K562 (cell line): ENCODE measurements at regions not wholly inside any gene's neighbourhood (a gene's known extent, or its start where the extent isn't known, plus 50 kb on each side); places are given as distances from the start of the nearest gene placed in this dataset.

Experiments
- ATAC-seq: fragments of 200-7000 bp; cut with Tn5 transposase; 3 replicates; pipeline ENCODE4 v1.9.1; 2020; ENCODE audit warnings: moderate library complexity
- BruUV-seq: library from RNA; stranded (reverse); fragments of 400-500 nt; replicated peaks from 2 replicates; lab custom pipeline; 2021; lab: Mats Ljungman, UMichigan
- CTCF ChIA-PET: fragments of 300-600 bp; formaldehyde crosslinking; extraction: SDS; loops from one replicate; lab custom pipeline; 2021; ENCODE audit warnings: low intra/inter-chr PET ratio; lab: Yijun Ruan, JAX
- POLR2A ChIA-PET: fragments of 300-600, 350-650 bp; sonication (Branson Sonifier 250); formaldehyde crosslinking; extraction: SDS; loops from one replicate; lab custom pipeline; 2021; ENCODE audit warnings: antibody characterized with exemption, inconsistent platforms; lab: Yijun Ruan, JAX
- DNase-seq, 4 experiments: peaks; one replicate each; pipeline versions ENCODE4 v3.0.0 to v3.0.0-alpha.2; 2011 to 2018; ENCODE audit warnings: low spot score in 3 of 4, mixed read lengths in 3 of 4; ENCODE audit errors: extremely low read depth in 1 of 4
- FAIRE-seq: peaks from 2 replicates; lab custom pipeline; 2011; peaks lifted over from hg19 to GRCh38; lab: Jason Lieb, UNC
- H2AFZ ChIP-seq: 2 replicates; pipeline ENCODE4 v1.6.0; 2011; ENCODE audit warnings: low read depth, low read length, control low read depth, inconsistent platforms
- H3K27ac ChIP-seq: fragments of 200-600 bp; 3 replicates; pipeline ENCODE4 v1.8.0; 2011; ENCODE audit warnings: low read depth, mild to moderate bottlenecking, control low read depth, inconsistent platforms, low read length, moderate library complexity, mixed read lengths; ENCODE audit errors: extremely low read depth
- H3K27me3 ChIP-seq, 2 experiments: fragments of 300-600 bp in 1 of 2; 2 replicates in 1 of 2; 3 replicates in 1 of 2; pipeline versions ENCODE4 v1.6.0 to v1.8.0; 2011; ENCODE audit warnings: inconsistent platforms in 2 of 2, low read length in 2 of 2, mild to moderate bottlenecking in 1 of 2, mixed read lengths in 1 of 2, moderate library complexity in 1 of 2; ENCODE audit not compliant: control insufficient read depth in 2 of 2, insufficient read depth in 2 of 2
- H3K36me3 ChIP-seq: fragments of 300-600 bp; 3 replicates; pipeline ENCODE4 v1.8.0; 2011; ENCODE audit warnings: mild to moderate bottlenecking, low read length, inconsistent platforms; ENCODE audit not compliant: control insufficient read depth, insufficient read depth
- H3K4me1 ChIP-seq, 2 experiments: fragments of 200-600 bp in 1 of 2; replicated peaks in 1 of 2; 2 replicates in 1 of 2; 3 replicates in 1 of 2; pipeline versions ENCODE4 v1.5.1 to v1.8.0; 2011; ENCODE audit warnings: inconsistent platforms in 2 of 2, low read length in 2 of 2, mild to moderate bottlenecking in 1 of 2, mixed read lengths in 1 of 2, moderate library complexity in 1 of 2; ENCODE audit not compliant: control insufficient read depth in 2 of 2, insufficient read depth in 2 of 2
- H3K4me2 ChIP-seq: 2 replicates; pipeline ENCODE4 v1.6.1; 2011; ENCODE audit warnings: low read length, control low read depth, inconsistent platforms, mixed read lengths; ENCODE audit not compliant: insufficient read depth
- H3K4me3 ChIP-seq: fragments of 200-600 bp; sonication (generic), shearing (Covaris generic); 2 replicates; pipeline ENCODE4 v1.5.1; 2016; ENCODE audit warnings: control low read depth, inconsistent platforms
- H3K79me2 ChIP-seq: fragments of 200-600 bp; 3 replicates; pipeline ENCODE4 v1.8.0; 2011; ENCODE audit warnings: low read length, inconsistent platforms; ENCODE audit not compliant: control insufficient read depth, insufficient read depth
- H3K9ac ChIP-seq, 2 experiments: 2 replicates each; pipeline versions ENCODE4 v1.6.0 to v1.6.1; 2011; ENCODE audit warnings: low read depth in 2 of 2, low read length in 2 of 2, control low read depth in 1 of 2, inconsistent platforms in 1 of 2, mild to moderate bottlenecking in 1 of 2, mixed read lengths in 1 of 2; ENCODE audit not compliant: insufficient read depth in 1 of 2
- H3K9me1 ChIP-seq: one replicate; pipeline ENCODE4 v1.6.0; 2011; ENCODE audit warnings: inconsistent platforms, mild to moderate bottlenecking, low read length, moderate library complexity; ENCODE audit not compliant: control insufficient read depth, insufficient read depth
- H3K9me3 ChIP-seq: replicated peaks from 2 replicates; pipeline ENCODE4 v1.5.1; 2011; ENCODE audit warnings: low read depth, low read length, inconsistent platforms; ENCODE audit not compliant: control insufficient read depth, insufficient read depth
- H4K20me1 ChIP-seq: replicated peaks from 2 replicates; pipeline ENCODE4 v1.6.1; 2011; ENCODE audit warnings: low read length, inconsistent platforms, mixed read lengths; ENCODE audit not compliant: control insufficient read depth, insufficient read depth
- C11orf30 ChIP-seq: fragments of 450-650 bp; IDR thresholded peaks from 2 replicates; pipeline ENCODE4 v1.6.1; 2016; ENCODE audit warnings: low read depth, mild to moderate bottlenecking
- CBX3 ChIP-seq, 2 experiments: IDR thresholded peaks; 1 replicate in 1 of 2; 2 replicates in 1 of 2; pipeline ENCODE4 v1.6.1; 2012; ENCODE audit warnings: inconsistent platforms in 2 of 2, low read length in 2 of 2, borderline replicate concordance in 1 of 2, control low read depth in 1 of 2
- ETV1 ChIP-seq: fragments of 450-650 bp; conservative IDR thresholded peaks from 2 replicates; pipeline ENCODE4 v1.6.1; 2016; ENCODE audit warnings: missing genetic modification characterization, control low read depth, low read depth, missing compliant biosample characterization
- GATAD2A ChIP-seq: fragments of 450-650 bp; IDR thresholded peaks from 2 replicates; pipeline ENCODE4 v1.6.1; 2017
- NFE2L1 ChIP-seq: fragments of 450-650 bp; IDR thresholded peaks from 2 replicates; pipeline ENCODE4 v1.6.1; 2016; ENCODE audit warnings: missing genetic modification characterization, low read depth, mild to moderate bottlenecking, missing compliant biosample characterization, moderate library complexity, borderline replicate concordance
- RNF2 ChIP-seq: sonication (generic); IDR thresholded peaks from 2 replicates; pipeline ENCODE4 v1.6.1; 2016
- WGBS: fragments of 100-300 bp; shearing (Covaris generic); methylation state at CpG from one replicate; pipeline ENCODE4 v1.1.6; 2016; ENCODE audit warnings: low coverage, mixed read lengths; ENCODE audit not compliant: insufficient coverage; ENCODE audit errors: missing lambda C conversion rate; 5-methylcytosine and 5-hydroxymethylcytosine counted together
- in situ Hi-C: fragments of 300-500 bp; cut with MboI; formaldehyde crosslinking; loops from 4 replicates; pipeline ENCODE4 v1.15.0; 2018; ENCODE audit warnings: inconsistent platforms, mixed read lengths
- intact Hi-C: fragments of 100-400 bp; cut with micrococcal nuclease; formaldehyde crosslinking; loops from 2 replicates; pipeline ENCODE4 v1.14.2; 2022
- TF ChIP-seq, protein P1 (sequence below): sonication (generic); formaldehyde crosslinking; IDR thresholded peaks from 2 replicates; pipeline ENCODE4 v1.8.0; 2022; ENCODE audit warnings: mild to moderate bottlenecking, low read depth, missing genetic modification reagents
- TF ChIP-seq, protein P2 (sequence below): fragments of 200-800 bp; sonication (Bioruptor generic); IDR thresholded peaks from 2 replicates; pipeline ENCODE4 v1.6.1; 2017; ENCODE audit warnings: missing genetic modification characterization, missing compliant biosample characterization
- TF ChIP-seq, protein P3 (sequence below): fragments of 250-450 bp; sonication (Bioruptor Pico); IDR thresholded peaks from 2 replicates; pipeline ENCODE4 v1.5.0; 2021

DNA sequence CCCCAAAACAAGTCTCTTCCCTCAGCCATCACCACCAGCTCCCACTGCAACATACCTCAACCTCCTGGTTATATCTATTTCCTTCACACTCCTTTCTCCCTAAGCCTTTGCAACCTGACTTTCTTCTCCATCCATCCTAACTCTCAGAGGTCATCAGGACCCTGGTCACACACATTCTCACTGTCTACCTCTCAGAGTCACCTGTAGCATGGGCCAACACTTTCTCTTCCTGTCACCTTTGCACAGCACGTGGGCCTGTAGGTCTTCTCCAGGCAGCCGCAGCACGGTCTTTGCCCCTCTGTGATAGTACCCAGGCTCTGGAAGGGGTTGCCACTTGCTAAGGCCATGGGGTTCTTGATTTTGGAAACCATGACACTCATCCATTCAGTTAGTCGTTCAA is 921.1 kb downstream of the UQCRFS1 start:
- H2AFZ ChIP-seq = no peak overlapping the region
- FAIRE-seq = no peak
- H3K4me3 ChIP-seq = no peak overlapping the region
- ChIA-PET CTCF (no interaction called here), POLR2A (no interaction called here)
- no peak overlapping the region for H3K4me2 ChIP-seq
- 8% methylated on average over 4 of the region's 4 CpGs for WGBS
- TF ChIP-seq RNF2 (no peak), ETV1 (tag) (no peak), NFE2L1 (no peak), CBX3 (IDR thresholded peaks at IDR 0.05; ENCODE audit: borderline replicate concordance in 1 of 2, low read length in 2 of 2) (no peak), C11orf30 (no peak), GATAD2A (no peak)
- TF ChIP-seq, protein P1, sequence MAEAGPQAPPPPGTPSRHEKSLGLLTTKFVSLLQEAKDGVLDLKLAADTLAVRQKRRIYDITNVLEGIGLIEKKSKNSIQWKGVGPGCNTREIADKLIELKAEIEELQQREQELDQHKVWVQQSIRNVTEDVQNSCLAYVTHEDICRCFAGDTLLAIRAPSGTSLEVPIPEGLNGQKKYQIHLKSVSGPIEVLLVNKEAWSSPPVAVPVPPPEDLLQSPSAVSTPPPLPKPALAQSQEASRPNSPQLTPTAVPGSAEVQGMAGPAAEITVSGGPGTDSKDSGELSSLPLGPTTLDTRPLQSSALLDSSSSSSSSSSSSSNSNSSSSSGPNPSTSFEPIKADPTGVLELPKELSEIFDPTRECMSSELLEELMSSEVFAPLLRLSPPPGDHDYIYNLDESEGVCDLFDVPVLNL (CRISPR knock-in tag) = no peak
- TF ChIP-seq, protein P2, sequence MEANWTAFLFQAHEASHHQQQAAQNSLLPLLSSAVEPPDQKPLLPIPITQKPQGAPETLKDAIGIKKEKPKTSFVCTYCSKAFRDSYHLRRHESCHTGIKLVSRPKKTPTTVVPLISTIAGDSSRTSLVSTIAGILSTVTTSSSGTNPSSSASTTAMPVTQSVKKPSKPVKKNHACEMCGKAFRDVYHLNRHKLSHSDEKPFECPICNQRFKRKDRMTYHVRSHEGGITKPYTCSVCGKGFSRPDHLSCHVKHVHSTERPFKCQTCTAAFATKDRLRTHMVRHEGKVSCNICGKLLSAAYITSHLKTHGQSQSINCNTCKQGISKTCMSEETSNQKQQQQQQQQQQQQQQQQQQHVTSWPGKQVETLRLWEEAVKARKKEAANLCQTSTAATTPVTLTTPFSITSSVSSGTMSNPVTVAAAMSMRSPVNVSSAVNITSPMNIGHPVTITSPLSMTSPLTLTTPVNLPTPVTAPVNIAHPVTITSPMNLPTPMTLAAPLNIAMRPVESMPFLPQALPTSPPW = no peak
- TF ChIP-seq, protein P3, sequence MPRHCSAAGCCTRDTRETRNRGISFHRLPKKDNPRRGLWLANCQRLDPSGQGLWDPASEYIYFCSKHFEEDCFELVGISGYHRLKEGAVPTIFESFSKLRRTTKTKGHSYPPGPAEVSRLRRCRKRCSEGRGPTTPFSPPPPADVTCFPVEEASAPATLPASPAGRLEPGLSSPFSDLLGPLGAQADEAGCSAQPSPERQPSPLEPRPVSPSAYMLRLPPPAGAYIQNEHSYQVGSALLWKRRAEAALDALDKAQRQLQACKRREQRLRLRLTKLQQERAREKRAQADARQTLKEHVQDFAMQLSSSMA (CRISPR knock-in tag) = no peak
- no peaks in the 10 kb centered on the region for H3K36me3 ChIP-seq
- no peaks in the 10 kb centered on the region for H3K9me1 ChIP-seq
- H3K9ac ChIP-seq = no peak overlapping the region
- H3K4me1 ChIP-seq = no peaks in the 10 kb centered on the region
- H3K27ac ChIP-seq = no peak overlapping the region
- in situ Hi-C loops = no loop called here
- DNase-seq = no peak
- no peaks in the 10 kb centered on the region for H3K27me3 ChIP-seq
- H3K9me3 ChIP-seq = no peaks in the 10 kb centered on the region; the same call in 1 of the 2 replicates
- ATAC-seq = no peak
- intact Hi-C loops = no loop called here
- no peaks in the 10 kb centered on the region for H3K79me2 ChIP-seq
- BruUV-seq = no TSS peak
- no peaks in the 10 kb centered on the region for H4K20me1 ChIP-seq
